ENCODE measurements at regions not wholly inside any gene's neighbourhood (a gene's known extent, or its start where the extent isn't known, plus 50 kb on each side); places are given as distances from the start of the nearest gene placed in this dataset.

DNA sequence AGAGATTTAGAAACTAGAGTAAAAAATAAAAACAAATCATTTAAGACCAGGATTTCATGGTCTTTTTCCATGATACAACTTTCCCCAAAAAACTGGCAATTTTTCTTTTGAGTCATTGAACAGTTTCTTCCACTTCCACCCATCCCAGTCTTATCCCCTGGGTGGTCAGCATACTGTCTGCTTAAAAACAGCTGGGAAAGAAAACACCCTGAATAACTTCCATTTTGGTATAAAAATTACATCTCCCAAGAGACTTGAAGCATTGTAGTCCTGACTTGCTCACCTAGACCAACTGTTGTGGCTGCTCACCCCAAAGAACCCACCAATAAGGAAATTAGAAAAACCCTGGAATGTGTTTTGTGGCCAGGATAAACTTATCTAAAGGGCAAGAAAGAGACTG is 731.3 kb downstream of the NR2F1-AS1 start:
- intact Hi-C loops (cut with micrococcal nuclease; ENCODE audit: unreplicated experiment): no loop called here
- ATAC-seq (no peak), DNase-seq (ENCODE audit: low read depth, low spot score) (no peak)
- Histone ChIP-seq H3K27ac (ENCODE audit: low read length) (no peak overlapping the region; the same call in 1 of the 2 replicates), H3K36me3 (ENCODE audit: control insufficient read depth, insufficient read depth, low read length) (no peaks in the 10 kb centered on the region; the same call in 1 of the 2 replicates), H3K27me3 (ENCODE audit: control insufficient read depth, insufficient read depth, low read length) (no peaks in the 10 kb centered on the region), H3K4me1 (ENCODE audit: control insufficient read depth, insufficient read depth, low read length) (no peaks in the 10 kb centered on the region), H3K4me3 (ENCODE audit: low read depth in 2 of 2, low read length in 2 of 2) (no peak overlapping the region), H3K9me3 (ENCODE audit: control insufficient read depth, insufficient read depth, low read depth, low read length) (no peaks in the 10 kb centered on the region)
- BruUV-seq (replicated peaks): no TSS peak
- POLR2A ChIA-PET: no interaction called here
- in situ Hi-C loops (cut with HindIII; ENCODE audit: low pct_unique_long_range_greater_than_20kb, low sequenced_read_pairs): no loop called here
- CTCF ChIA-PET: no interaction called here
- TF ChIP-seq TCF7L2 (IDR thresholded peaks at IDR 0.05; ENCODE audit: low read depth, low read length) (no peak), POLR2AphosphoS5 (IDR thresholded peaks at IDR 0.05; ENCODE audit: low read depth, low read length) (no peak), SIN3A (IDR thresholded peaks at IDR 0.05; ENCODE audit: borderline replicate concordance, insufficient read depth, low read depth, low read length) (no peak)
- TF ChIP-seq, protein P1, sequence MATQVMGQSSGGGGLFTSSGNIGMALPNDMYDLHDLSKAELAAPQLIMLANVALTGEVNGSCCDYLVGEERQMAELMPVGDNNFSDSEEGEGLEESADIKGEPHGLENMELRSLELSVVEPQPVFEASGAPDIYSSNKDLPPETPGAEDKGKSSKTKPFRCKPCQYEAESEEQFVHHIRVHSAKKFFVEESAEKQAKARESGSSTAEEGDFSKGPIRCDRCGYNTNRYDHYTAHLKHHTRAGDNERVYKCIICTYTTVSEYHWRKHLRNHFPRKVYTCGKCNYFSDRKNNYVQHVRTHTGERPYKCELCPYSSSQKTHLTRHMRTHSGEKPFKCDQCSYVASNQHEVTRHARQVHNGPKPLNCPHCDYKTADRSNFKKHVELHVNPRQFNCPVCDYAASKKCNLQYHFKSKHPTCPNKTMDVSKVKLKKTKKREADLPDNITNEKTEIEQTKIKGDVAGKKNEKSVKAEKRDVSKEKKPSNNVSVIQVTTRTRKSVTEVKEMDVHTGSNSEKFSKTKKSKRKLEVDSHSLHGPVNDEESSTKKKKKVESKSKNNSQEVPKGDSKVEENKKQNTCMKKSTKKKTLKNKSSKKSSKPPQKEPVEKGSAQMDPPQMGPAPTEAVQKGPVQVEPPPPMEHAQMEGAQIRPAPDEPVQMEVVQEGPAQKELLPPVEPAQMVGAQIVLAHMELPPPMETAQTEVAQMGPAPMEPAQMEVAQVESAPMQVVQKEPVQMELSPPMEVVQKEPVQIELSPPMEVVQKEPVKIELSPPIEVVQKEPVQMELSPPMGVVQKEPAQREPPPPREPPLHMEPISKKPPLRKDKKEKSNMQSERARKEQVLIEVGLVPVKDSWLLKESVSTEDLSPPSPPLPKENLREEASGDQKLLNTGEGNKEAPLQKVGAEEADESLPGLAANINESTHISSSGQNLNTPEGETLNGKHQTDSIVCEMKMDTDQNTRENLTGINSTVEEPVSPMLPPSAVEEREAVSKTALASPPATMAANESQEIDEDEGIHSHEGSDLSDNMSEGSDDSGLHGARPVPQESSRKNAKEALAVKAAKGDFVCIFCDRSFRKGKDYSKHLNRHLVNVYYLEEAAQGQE (IDR thresholded peaks at IDR 0.05; ENCODE audit: insufficient read depth in 1 of 2, low read depth in 2 of 2, low read length in 1 of 2): no peak
- TF ChIP-seq, protein P2, sequence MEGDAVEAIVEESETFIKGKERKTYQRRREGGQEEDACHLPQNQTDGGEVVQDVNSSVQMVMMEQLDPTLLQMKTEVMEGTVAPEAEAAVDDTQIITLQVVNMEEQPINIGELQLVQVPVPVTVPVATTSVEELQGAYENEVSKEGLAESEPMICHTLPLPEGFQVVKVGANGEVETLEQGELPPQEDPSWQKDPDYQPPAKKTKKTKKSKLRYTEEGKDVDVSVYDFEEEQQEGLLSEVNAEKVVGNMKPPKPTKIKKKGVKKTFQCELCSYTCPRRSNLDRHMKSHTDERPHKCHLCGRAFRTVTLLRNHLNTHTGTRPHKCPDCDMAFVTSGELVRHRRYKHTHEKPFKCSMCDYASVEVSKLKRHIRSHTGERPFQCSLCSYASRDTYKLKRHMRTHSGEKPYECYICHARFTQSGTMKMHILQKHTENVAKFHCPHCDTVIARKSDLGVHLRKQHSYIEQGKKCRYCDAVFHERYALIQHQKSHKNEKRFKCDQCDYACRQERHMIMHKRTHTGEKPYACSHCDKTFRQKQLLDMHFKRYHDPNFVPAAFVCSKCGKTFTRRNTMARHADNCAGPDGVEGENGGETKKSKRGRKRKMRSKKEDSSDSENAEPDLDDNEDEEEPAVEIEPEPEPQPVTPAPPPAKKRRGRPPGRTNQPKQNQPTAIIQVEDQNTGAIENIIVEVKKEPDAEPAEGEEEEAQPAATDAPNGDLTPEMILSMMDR (IDR thresholded peaks at IDR 0.05): no peak

DNA sequence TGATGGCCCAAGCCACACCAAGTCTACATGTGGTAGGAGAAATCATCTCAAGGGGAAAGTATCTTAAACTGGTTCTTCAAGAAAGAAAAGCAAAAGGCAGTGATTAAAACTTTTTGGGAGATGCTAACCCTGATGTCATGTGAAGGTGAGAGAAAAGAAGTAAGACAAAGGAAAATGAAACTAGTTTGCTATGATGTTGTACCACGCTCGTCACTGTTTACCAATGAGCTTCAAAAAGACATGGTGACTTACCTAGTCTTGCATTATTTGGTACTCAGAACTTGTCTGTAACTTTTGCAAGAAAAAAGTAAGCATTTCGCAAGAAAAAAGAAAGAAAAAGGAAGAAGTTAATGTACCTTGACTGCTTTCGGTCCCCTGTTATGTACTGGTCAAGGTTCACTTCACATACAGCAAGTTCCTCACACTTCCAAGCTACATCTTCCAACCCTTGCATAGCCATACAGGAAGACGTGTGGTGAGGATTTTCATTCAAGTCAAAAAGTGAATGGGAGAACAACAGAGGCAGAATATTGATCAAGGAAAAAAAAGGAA is 739.3 kb downstream of the NR2F1-AS1 start:
- ChIA-PET POLR2A (no interaction called here), CTCF (no interaction called here)
- no peak for ATAC-seq
- in situ Hi-C loops (cut with HindIII; ENCODE audit: low pct_unique_long_range_greater_than_20kb, low sequenced_read_pairs) (no loop called here), intact Hi-C loops (cut with micrococcal nuclease; ENCODE audit: unreplicated experiment) (no loop called here)
- peaks cover 7% of the 10 kb centered on the region; the same call in 1 of the 2 replicates for H3K9me3 ChIP-seq (ENCODE audit: control insufficient read depth, insufficient read depth, low read depth, low read length)
- peaks cover 4% of the 10 kb centered on the region; the same call in 1 of the 2 replicates for H3K4me1 ChIP-seq (ENCODE audit: control insufficient read depth, insufficient read depth, low read length)
- BruUV-seq (replicated peaks): no TSS peak
- TF ChIP-seq, protein P2 (IDR thresholded peaks at IDR 0.05): no peak
- TF ChIP-seq TCF7L2 (IDR thresholded peaks at IDR 0.05; ENCODE audit: low read depth, low read length) (no peak), POLR2AphosphoS5 (IDR thresholded peaks at IDR 0.05; ENCODE audit: low read depth, low read length) (no peak), SIN3A (IDR thresholded peaks at IDR 0.05; ENCODE audit: borderline replicate concordance, insufficient read depth, low read depth, low read length) (no peak)
- TF ChIP-seq, protein P1 (IDR thresholded peaks at IDR 0.05; ENCODE audit: insufficient read depth in 1 of 2, low read depth in 2 of 2, low read length in 1 of 2): no peak
- H3K36me3 ChIP-seq (ENCODE audit: control insufficient read depth, insufficient read depth, low read length): no peaks in the 10 kb centered on the region
- DNase-seq (ENCODE audit: low read depth, low spot score): no peak
- H3K27ac ChIP-seq (ENCODE audit: low read length): peak overlapping the region; percentile 5; the same call in 1 of the 2 replicates
- no peaks in the 10 kb centered on the region for H3K27me3 ChIP-seq (ENCODE audit: control insufficient read depth, insufficient read depth, low read length)
- no peak overlapping the region for H3K4me3 ChIP-seq (ENCODE audit: low read depth in 2 of 2, low read length in 2 of 2)
